Adrenal gland (tissue), 9 donors: ENCODE measurements at regions not wholly inside any gene's neighbourhood (a gene's known extent, or its start where the extent isn't known, plus 50 kb on each side); places are given as distances from the start of the nearest gene placed in this dataset.

Experiments
- DNase-seq, 7 donors: peaks; one replicate each; pipeline ENCODE4 v3.0.0-alpha.2; 2019 to 2020
- H3K27ac ChIP-seq, 5 donors: fragments of 200-600 bp; sonication (generic) in 4 of 5; 1 replicate in 3 of 5; 2 replicates in 2 of 5; pipeline versions ENCODE4 v1.5.1 to v1.8.0; 2016 to 2020; ENCODE audit warnings: mild to moderate bottlenecking in 1 of 5
- H3K27me3 ChIP-seq: fragments of 200-600 bp; 2 replicates; pipeline ENCODE4 v1.8.0; 2021
- H3K36me3 ChIP-seq, 2 donors: fragments of 200-600 bp; replicated peaks in 1 of 2; 1 replicate in 1 of 2; 2 replicates in 1 of 2; pipeline versions ENCODE4 v1.5.1 to v1.8.0; 2018 to 2022
- H3K4me1 ChIP-seq, 2 donors: fragments of 200-600 bp; replicated peaks in 1 of 2; 1 replicate in 1 of 2; 2 replicates in 1 of 2; pipeline versions ENCODE4 v1.5.1 to v1.8.0; 2018 to 2021
- H3K4me3 ChIP-seq, 4 donors: fragments of 200-600 bp; sonication (generic) in 3 of 4; one replicate each; pipeline ENCODE4 v1.5.1; 2016 to 2018
- H3K9me3 ChIP-seq, 3 donors: fragments of 200-600 bp; sonication (generic) in 1 of 3; replicated peaks in 1 of 3; 1 replicate in 2 of 3; 2 replicates in 1 of 3; pipeline versions ENCODE4 v1.5.1 to v1.8.0; 2016 to 2021
- CTCF ChIP-seq, 6 experiments: fragments of 450-650 bp in 4 of 6; fragments of 200-600 bp in 2 of 6; sonication (generic) in 1 of 6; IDR thresholded peaks; 1 replicate in 5 of 6; 2 replicates in 1 of 6; pipeline versions ENCODE4 v1.5.1 to v1.8.0; 2016 to 2021; ENCODE audit warnings: antibody characterized with exemption in 6 of 6, mild to moderate bottlenecking in 2 of 6, moderate library complexity in 1 of 6
- POLR2A ChIP-seq, 2 donors: fragments of 450-650 bp; IDR thresholded peaks; one replicate each; pipeline ENCODE4 v1.6.1; 2017; ENCODE audit warnings: antibody characterized with exemption in 2 of 2, mild to moderate bottlenecking in 2 of 2, moderate library complexity in 1 of 2
- WGBS, 4 donors: extraction: QIAGEN DNeasy Blood & Tissue Kit in 2 of 4; methylation state at CpG; one replicate each; pipeline versions ENCODE4 v1.1.5 to v1.1.7; 2013 to 2017; 5-methylcytosine and 5-hydroxymethylcytosine counted together
- intact Hi-C, 2 donors: fragments of 100-400 bp; cut with DNase I; formaldehyde crosslinking; loops; one replicate each; pipeline versions ENCODE4 v1.14.1 to v1.15.0; 2022 to 2023
- donor health status: healthy with polysubstance abuse.
- donor health status: Bipolar disorder and iron deficiency.
- donor health status: DM: yes; HTN: yes; CAD: no.
- donor health status: DM: no; HTN: no; CAD: no.
- donor health status: DM: no; HTN: no; CAD: no.

GRCh38 chr5:155332618-155333017 lies 319.1 kb downstream of the KIF4B start:
- Histone ChIP-seq H3K27ac (no peak overlapping the region), H3K4me1 (no peaks in the 10 kb centered on the region), H3K36me3 (no peaks in the 10 kb centered on the region), H3K4me3 (no peak overlapping the region), H3K27me3 (no peaks in the 10 kb centered on the region), H3K9me3 (no peaks in the 10 kb centered on the region)
- 83 to 95% (median 92%) methylated on average over 4 to 5 of the region's 5 CpGs for WGBS, 4 donors
- DNase-seq: no peak
- intact Hi-C loops: no loop called here
- TF ChIP-seq CTCF (IDR thresholded peaks at IDR 0.05) (no peak), POLR2A (IDR thresholded peaks at IDR 0.05) (no peak)

- Histone ChIP-seq H3K27me3 (no peaks in the 10 kb centered on the region), H3K9me3 (peaks cover 0 to under 1% (median 0%) of the 10 kb centered on the region in 3 donors), H3K27ac (no peak overlapping the region), H3K4me3 (no peak overlapping the region), H3K36me3 (no peaks in the 10 kb centered on the region), H3K4me1 (no peaks in the 10 kb centered on the region)
- TF ChIP-seq POLR2A (IDR thresholded peaks at IDR 0.05) (no peak), CTCF (IDR thresholded peaks at IDR 0.05) (no peak)
- no peak for DNase-seq
- 29 to 56% (median 36%) methylated on average over 2 of the region's 2 CpGs for WGBS, 4 donors
- intact Hi-C loops: no loop called here
Observed at GRCh38 chr5:155342956-155343355, 329.4 kb downstream of the KIF4B start.

GRCh38 chr5:155343468-155343867 lies 329.9 kb downstream of the KIF4B start:
- DNase-seq: no peak
- Histone ChIP-seq H3K4me1 (no peaks in the 10 kb centered on the region), H3K4me3 (no peak overlapping the region), H3K9me3 (peaks cover 0 to 6% (median 0%) of the 10 kb centered on the region in 3 donors), H3K27me3 (no peaks in the 10 kb centered on the region), H3K27ac (no peak overlapping the region), H3K36me3 (no peaks in the 10 kb centered on the region)
- TF ChIP-seq POLR2A (IDR thresholded peaks at IDR 0.05) (no peak), CTCF (IDR thresholded peaks at IDR 0.05) (no peak)
- intact Hi-C loops: no loop called here
- WGBS, 4 donors: 65 to 87% (median 80%) methylated on average over 1 of the region's 1 CpG

GRCh38 chr5:155353231-155353630 lies 339.7 kb downstream of the KIF4B start:
- Histone ChIP-seq H3K36me3 (no peaks in the 10 kb centered on the region), H3K4me3 (no peak overlapping the region), H3K27me3 (no peaks in the 10 kb centered on the region), H3K9me3 (peaks cover 0 to 3% (median 3%) of the 10 kb centered on the region in 3 donors), H3K27ac (no peak overlapping the region), H3K4me1 (no peaks in the 10 kb centered on the region)
- intact Hi-C loops: no loop called here
- TF ChIP-seq POLR2A (IDR thresholded peaks at IDR 0.05): no peak
- TF ChIP-seq CTCF (IDR thresholded peaks at IDR 0.05): no peak
- no peak for DNase-seq
